Lower lobe of right lung (tissue), 2 donors: ENCODE measurements at regions not wholly inside any gene's neighbourhood (a gene's known extent, or its start where the extent isn't known, plus 50 kb on each side); places are given as distances from the start of the nearest gene placed in this dataset.

ENCODE experiments used
- ATAC-seq, 2 donors: fragments of 200-7000 bp; cut with Tn5 transposase; one replicate each; pipeline ENCODE4 v1.9.1; 2020 to 2022; ENCODE audit warnings: mild to moderate bottlenecking in 2 of 2, moderate library complexity in 2 of 2
- DNase-seq: peaks from one replicate; pipeline ENCODE4 v3.0.0-alpha.2; 2020
- H3K27ac ChIP-seq: fragments of 200-600 bp; one replicate; pipeline ENCODE4 v1.8.0; 2022
- H3K27me3 ChIP-seq: fragments of 200-600 bp; one replicate; pipeline ENCODE4 v1.8.0; 2022; ENCODE audit warnings: low read depth
- H3K36me3 ChIP-seq: fragments of 200-600 bp; one replicate; pipeline ENCODE4 v1.8.0; 2022; ENCODE audit warnings: mild to moderate bottlenecking
- H3K4me1 ChIP-seq: fragments of 200-600 bp; one replicate; pipeline ENCODE4 v1.8.0; 2022
- H3K4me3 ChIP-seq: fragments of 200-600 bp; one replicate; pipeline ENCODE4 v1.8.0; 2022; ENCODE audit warnings: mild to moderate bottlenecking
- H3K9me3 ChIP-seq: fragments of 200-600 bp; one replicate; pipeline ENCODE4 v1.8.0; 2022
- intact Hi-C: fragments of 100-400 bp; cut with DNase I; formaldehyde crosslinking; loops from one replicate; pipeline ENCODE4 v1.11.0; 2022
- TF ChIP-seq, protein P1 (sequence below): fragments of 200-600 bp; IDR thresholded peaks from one replicate; pipeline ENCODE4 v1.8.0; 2022; ENCODE audit warnings: antibody characterized with exemption, mild to moderate bottlenecking
- donor health status: DM: no; HTN: yes; CAD: no; lungs with severe emphysema.

DNA sequence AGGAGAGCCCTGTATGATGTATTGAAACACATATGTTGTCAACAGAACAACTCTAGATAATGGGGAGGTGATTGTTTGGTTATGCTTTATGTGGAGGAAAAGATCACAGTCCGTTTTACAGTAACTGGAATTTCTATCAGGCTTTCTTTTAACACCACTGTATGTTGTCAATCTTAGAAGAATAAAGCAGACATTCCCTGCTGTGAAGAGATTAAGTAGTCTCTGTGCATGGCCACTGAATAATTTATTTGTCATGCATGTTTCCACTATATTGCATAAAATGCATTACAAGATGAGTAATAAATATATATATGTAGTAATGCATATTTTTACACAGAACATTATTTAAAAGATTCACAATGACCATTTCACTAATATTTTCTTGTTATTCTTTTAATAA is 440.0 kb downstream of the ANKRD7 start:
- no peak for DNase-seq
- intact Hi-C loops = no loop called here
- Histone ChIP-seq H3K4me3 (no peak overlapping the region), H3K4me1 (no peaks in the 10 kb centered on the region), H3K9me3 (no peaks in the 10 kb centered on the region), H3K27me3 (no peaks in the 10 kb centered on the region), H3K36me3 (no peaks in the 10 kb centered on the region), H3K27ac (no peak overlapping the region)
- no peak for ATAC-seq
- TF ChIP-seq, protein P1, sequence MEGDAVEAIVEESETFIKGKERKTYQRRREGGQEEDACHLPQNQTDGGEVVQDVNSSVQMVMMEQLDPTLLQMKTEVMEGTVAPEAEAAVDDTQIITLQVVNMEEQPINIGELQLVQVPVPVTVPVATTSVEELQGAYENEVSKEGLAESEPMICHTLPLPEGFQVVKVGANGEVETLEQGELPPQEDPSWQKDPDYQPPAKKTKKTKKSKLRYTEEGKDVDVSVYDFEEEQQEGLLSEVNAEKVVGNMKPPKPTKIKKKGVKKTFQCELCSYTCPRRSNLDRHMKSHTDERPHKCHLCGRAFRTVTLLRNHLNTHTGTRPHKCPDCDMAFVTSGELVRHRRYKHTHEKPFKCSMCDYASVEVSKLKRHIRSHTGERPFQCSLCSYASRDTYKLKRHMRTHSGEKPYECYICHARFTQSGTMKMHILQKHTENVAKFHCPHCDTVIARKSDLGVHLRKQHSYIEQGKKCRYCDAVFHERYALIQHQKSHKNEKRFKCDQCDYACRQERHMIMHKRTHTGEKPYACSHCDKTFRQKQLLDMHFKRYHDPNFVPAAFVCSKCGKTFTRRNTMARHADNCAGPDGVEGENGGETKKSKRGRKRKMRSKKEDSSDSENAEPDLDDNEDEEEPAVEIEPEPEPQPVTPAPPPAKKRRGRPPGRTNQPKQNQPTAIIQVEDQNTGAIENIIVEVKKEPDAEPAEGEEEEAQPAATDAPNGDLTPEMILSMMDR = no peak

DNA sequence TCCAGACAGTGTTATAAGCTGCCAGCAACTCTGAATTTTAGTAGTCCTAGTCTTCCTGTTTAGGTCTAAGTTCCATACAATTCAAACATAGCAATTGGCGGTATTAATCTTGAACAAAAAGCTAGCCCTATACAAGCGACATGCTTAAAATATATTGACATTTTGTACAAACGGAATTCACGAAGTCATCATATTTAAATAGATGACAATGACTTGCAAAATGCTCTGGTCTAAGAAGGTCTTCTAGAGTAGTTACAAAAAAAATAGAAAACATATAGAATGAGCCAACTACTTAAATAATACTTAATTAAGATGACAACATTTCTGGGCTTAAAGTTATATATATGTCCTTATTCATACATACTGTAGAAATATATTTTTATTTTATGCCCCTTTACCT is 446.6 kb downstream of the ANKRD7 start:
- H3K4me1 ChIP-seq = no peaks in the 10 kb centered on the region
- no peak overlapping the region for H3K4me3 ChIP-seq
- no peaks in the 10 kb centered on the region for H3K27me3 ChIP-seq
- H3K9me3 ChIP-seq = no peaks in the 10 kb centered on the region
- ATAC-seq (no peak), DNase-seq (no peak)
- no peak overlapping the region for H3K27ac ChIP-seq
- intact Hi-C loops = no loop called here
- no peaks in the 10 kb centered on the region for H3K36me3 ChIP-seq
- TF ChIP-seq, protein P1 = no peak

DNA sequence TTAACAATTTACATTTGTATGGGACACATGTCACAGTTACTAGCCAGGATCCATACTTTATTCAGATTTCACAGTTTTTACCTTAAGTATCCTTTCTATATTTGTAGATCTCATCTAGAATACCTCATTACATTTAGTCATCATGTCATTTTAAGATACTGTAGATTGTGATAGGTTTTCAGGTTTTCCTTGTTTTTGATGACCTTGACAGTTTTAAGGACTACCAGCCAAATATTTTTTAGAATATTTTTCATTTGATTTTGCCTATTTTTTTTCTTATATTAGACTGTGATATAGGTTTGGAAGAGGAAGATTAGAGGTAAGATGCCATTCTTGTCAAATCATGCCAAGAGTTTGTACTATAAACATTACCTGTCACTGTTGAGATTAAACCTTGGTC is 460.3 kb downstream of the ANKRD7 start:
- H3K4me3 ChIP-seq = no peak overlapping the region
- DNase-seq = no peak
- TF ChIP-seq, protein P1 = no peak
- no peak overlapping the region for H3K27ac ChIP-seq
- H3K4me1 ChIP-seq = no peaks in the 10 kb centered on the region
- no peaks in the 10 kb centered on the region for H3K27me3 ChIP-seq
- H3K36me3 ChIP-seq = no peaks in the 10 kb centered on the region
- no peaks in the 10 kb centered on the region for H3K9me3 ChIP-seq
- ATAC-seq = no peak
- intact Hi-C loops = no loop called here

DNA sequence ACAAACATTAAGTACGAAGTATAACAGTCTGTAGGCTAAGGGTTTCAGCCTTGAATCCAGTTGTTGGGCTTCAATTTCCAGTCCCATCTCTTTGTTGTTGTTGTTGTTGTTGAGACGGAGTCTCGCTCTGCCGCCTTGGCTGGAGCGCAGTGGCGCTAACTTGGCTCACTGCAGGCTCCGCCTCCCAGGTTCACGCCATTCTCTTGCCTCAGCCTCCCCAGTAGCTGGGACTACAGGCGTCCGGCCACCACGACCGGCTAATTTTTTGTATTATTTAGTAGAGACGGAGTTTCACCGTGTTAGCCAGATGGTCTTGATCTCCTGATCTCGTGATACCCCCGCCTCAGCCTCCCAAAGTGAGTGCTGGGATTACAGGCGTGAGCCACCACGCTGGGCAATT is 464.9 kb downstream of the ANKRD7 start:
- TF ChIP-seq, protein P1 = no peak
- Histone ChIP-seq H3K36me3 (no peaks in the 10 kb centered on the region), H3K27me3 (no peaks in the 10 kb centered on the region), H3K4me3 (no peak overlapping the region), H3K4me1 (no peaks in the 10 kb centered on the region), H3K27ac (no peak overlapping the region), H3K9me3 (no peaks in the 10 kb centered on the region)
- no peak for ATAC-seq
- intact Hi-C loops = no loop called here
- no peak for DNase-seq

DNA sequence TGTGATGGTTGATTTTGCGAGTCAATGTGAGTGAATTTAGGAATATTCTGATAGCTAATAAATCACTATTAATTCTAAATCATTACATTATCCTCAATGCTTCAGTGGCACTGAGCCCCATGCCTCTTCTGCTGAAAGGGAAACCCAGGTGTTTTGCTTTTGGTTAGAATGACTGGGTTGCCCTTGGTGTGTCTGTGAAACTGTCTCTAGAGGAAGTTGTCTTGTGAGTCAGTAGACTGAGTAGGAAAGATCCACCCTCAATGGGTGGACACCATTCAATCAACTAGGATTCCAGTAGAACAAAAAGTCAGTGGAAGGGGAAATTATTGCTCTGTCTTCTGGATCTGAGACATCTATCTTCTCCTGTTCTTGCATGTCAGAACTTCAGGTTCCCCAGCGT is 472.4 kb downstream of the ANKRD7 start:
- DNase-seq (no peak), ATAC-seq (no peak)
- TF ChIP-seq, protein P1 = no peak
- H3K36me3 ChIP-seq = no peaks in the 10 kb centered on the region
- no peak overlapping the region for H3K27ac ChIP-seq
- no peaks in the 10 kb centered on the region for H3K4me1 ChIP-seq
- no peaks in the 10 kb centered on the region for H3K27me3 ChIP-seq
- no peak overlapping the region for H3K4me3 ChIP-seq
- no peaks in the 10 kb centered on the region for H3K9me3 ChIP-seq
- intact Hi-C loops = no loop called here

- DNase-seq = no peak
- Histone ChIP-seq H3K4me1 (no peaks in the 10 kb centered on the region), H3K9me3 (no peaks in the 10 kb centered on the region), H3K4me3 (no peak overlapping the region), H3K27me3 (no peaks in the 10 kb centered on the region), H3K36me3 (no peaks in the 10 kb centered on the region), H3K27ac (no peak overlapping the region)
- no peak for ATAC-seq
- TF ChIP-seq, protein P1 = no peak
- intact Hi-C loops = no loop called here
These were observed 474.7 kb downstream of the ANKRD7 start for GRCh38 chr7:118699222-118699621.
